Mesothelial cell of epicardium (in vitro differentiated cells): ENCODE measurements at regions not wholly inside any gene's neighbourhood (a gene's known extent, or its start where the extent isn't known, plus 50 kb on each side); places are given as distances from the start of the nearest gene placed in this dataset.
"Not testable (repeated sequence)": the region's sequence is repeated elsewhere in the genome, so short reads cannot be mapped to it uniquely, and the experiment has no call there.

Experiments used
- DNase-seq, 2 experiments: peaks; one replicate each; pipeline ENCODE4 v3.0.0; 2021; ENCODE audit warnings: low spot score in 2 of 2; ENCODE audit not compliant: unreplicated experiment in 2 of 2
- H3K27ac Mint-ChIP-seq: 2 replicates; pipeline ENCODE4 v1.8.0; 2021; ENCODE audit warnings: mixed read lengths
- H3K27me3 Mint-ChIP-seq: 2 replicates; pipeline ENCODE4 v1.8.0; 2021; ENCODE audit warnings: low read depth, mixed read lengths
- H3K36me3 Mint-ChIP-seq: 2 replicates; pipeline ENCODE4 v1.8.0; 2021; ENCODE audit warnings: mixed read lengths
- H3K4me1 Mint-ChIP-seq: 2 replicates; pipeline ENCODE4 v1.8.0; 2021; ENCODE audit warnings: mixed read lengths
- H3K4me3 Mint-ChIP-seq: 2 replicates; pipeline ENCODE4 v1.8.0; 2021; ENCODE audit warnings: mild to moderate bottlenecking, moderate library complexity, mixed read lengths
- H3K9me3 Mint-ChIP-seq: 2 replicates; pipeline ENCODE4 v1.8.0; 2021; ENCODE audit warnings: mixed read lengths
- CTCF ChIP-seq: fragments of 200-600 bp; sonication (generic); IDR thresholded peaks from one replicate; pipeline ENCODE4 v1.5.0; 2021; ENCODE audit warnings: antibody characterized with exemption; ENCODE audit not compliant: unreplicated experiment

GRCh38 chr1:198849093-198849492 lies 210.3 kb downstream of the PTPRC start:
- peaks cover 43% of the 10 kb centered on the region for H3K36me3 Mint-ChIP-seq
- H3K9me3 Mint-ChIP-seq: peaks cover 17% of the 10 kb centered on the region
- no peak for DNase-seq
- no peaks in the 10 kb centered on the region for H3K27me3 Mint-ChIP-seq
- H3K27ac Mint-ChIP-seq: peak overlapping the region; percentile 88
- no peak overlapping the region for H3K4me3 Mint-ChIP-seq
- H3K4me1 Mint-ChIP-seq: peaks cover 19% of the 10 kb centered on the region
- no peak for TF ChIP-seq CTCF

GRCh38 chr1:198850196-198850595 lies 211.4 kb downstream of the PTPRC start:
- Mint-ChIP-seq H3K27me3 (no peaks in the 10 kb centered on the region), H3K27ac (no peak overlapping the region), H3K4me3 (no peak overlapping the region), H3K9me3 (peaks cover 20% of the 10 kb centered on the region), H3K36me3 (peaks cover 44% of the 10 kb centered on the region), H3K4me1 (peaks cover 19% of the 10 kb centered on the region)
- DNase-seq: no peak
- no peak for TF ChIP-seq CTCF

- not testable (repeated sequence) for H3K27ac Mint-ChIP-seq, H3K4me3 Mint-ChIP-seq, H3K27me3 Mint-ChIP-seq, DNase-seq
- H3K36me3 Mint-ChIP-seq: peaks cover 40% of the 10 kb centered on the region
- peaks cover 20% of the 10 kb centered on the region for H3K9me3 Mint-ChIP-seq
- H3K4me1 Mint-ChIP-seq: peaks cover 19% of the 10 kb centered on the region
These were observed 212.1 kb downstream of the PTPRC start for GRCh38 chr1:198850966-198851365.

GRCh38 chr1:198856601-198857000 lies 217.8 kb downstream of the PTPRC start:
- Mint-ChIP-seq H3K27me3 (no peaks in the 10 kb centered on the region), H3K36me3 (peaks cover 41% of the 10 kb centered on the region), H3K4me1 (peaks cover 3% of the 10 kb centered on the region), H3K27ac (no peak overlapping the region), H3K9me3 (peaks cover 14% of the 10 kb centered on the region), H3K4me3 (no peak overlapping the region)
- no peak for TF ChIP-seq CTCF
- DNase-seq: no peak

GRCh38 chr1:198858033-198858432 lies 219.2 kb downstream of the PTPRC start:
- no peak for TF ChIP-seq CTCF
- peaks cover 37% of the 10 kb centered on the region for H3K36me3 Mint-ChIP-seq
- no peak for DNase-seq
- no peaks in the 10 kb centered on the region for H3K27me3 Mint-ChIP-seq
- H3K4me1 Mint-ChIP-seq: peaks cover 12% of the 10 kb centered on the region
- H3K27ac Mint-ChIP-seq: no peak overlapping the region
- H3K9me3 Mint-ChIP-seq: peaks cover 11% of the 10 kb centered on the region
- H3K4me3 Mint-ChIP-seq: no peak overlapping the region

- Mint-ChIP-seq H3K36me3 (peaks cover 28% of the 10 kb centered on the region), H3K4me1 (peaks cover 14% of the 10 kb centered on the region), H3K9me3 (peaks cover 4% of the 10 kb centered on the region), H3K4me3 (no peak overlapping the region), H3K27me3 (no peaks in the 10 kb centered on the region), H3K27ac (no peak overlapping the region)
- DNase-seq: no peak
- no peak for TF ChIP-seq CTCF
These were observed 221.5 kb downstream of the PTPRC start for GRCh38 chr1:198860371-198860770.
